ENCODE measurements at regions not wholly inside any gene's neighbourhood (a gene's known extent, or its start where the extent isn't known, plus 50 kb on each side); places are given as distances from the start of the nearest gene placed in this dataset.

- DNase-seq (ENCODE audit: low read depth): no peak
- no peaks in the 10 kb centered on the region for H3K27me3 ChIP-seq (ENCODE audit: control insufficient read depth, insufficient read depth, low read length)
- no peaks in the 10 kb centered on the region for H3K36me3 ChIP-seq (ENCODE audit: control insufficient read depth, insufficient read depth, low read length)
- no peak for TF ChIP-seq CTCF (IDR thresholded peaks at IDR 0.05; ENCODE audit: insufficient read depth, low read depth, low read length)
- CTCF ChIA-PET: no interaction called here
- POLR2A ChIA-PET: no interaction called here
- H3K4me3 ChIP-seq (ENCODE audit: low read depth, low read length): no peak overlapping the region
These were observed 197.2 kb upstream of the HNRNPA3 start for GRCh38 chr2:177015356-177015923.

GRCh38 chr2:177020524-177021119 lies 192.0 kb upstream of the HNRNPA3 start:
- POLR2A ChIA-PET: no interaction called here

GRCh38 chr2:177021706-177022343 lies 190.8 kb upstream of the HNRNPA3 start:
- no peak for TF ChIP-seq CTCF (IDR thresholded peaks at IDR 0.05; ENCODE audit: insufficient read depth, low read depth, low read length)
- POLR2A ChIA-PET: no interaction called here
- DNase-seq (ENCODE audit: low read depth): no peak
- no peak overlapping the region for H3K4me3 ChIP-seq (ENCODE audit: low read depth, low read length)
- CTCF ChIA-PET: no interaction called here
- no peaks in the 10 kb centered on the region for H3K27me3 ChIP-seq (ENCODE audit: control insufficient read depth, insufficient read depth, low read length)
- H3K36me3 ChIP-seq (ENCODE audit: control insufficient read depth, insufficient read depth, low read length): no peaks in the 10 kb centered on the region

More at GRCh38 chr2:177020524-177021119, 192.0 kb upstream of the HNRNPA3 start:
- Histone ChIP-seq H3K36me3 (ENCODE audit: control insufficient read depth, insufficient read depth, low read length) (no peaks in the 10 kb centered on the region), H3K4me3 (ENCODE audit: low read depth, low read length) (no peak overlapping the region), H3K27me3 (ENCODE audit: control insufficient read depth, insufficient read depth, low read length) (no peaks in the 10 kb centered on the region)
- no peak for TF ChIP-seq CTCF (IDR thresholded peaks at IDR 0.05; ENCODE audit: insufficient read depth, low read depth, low read length)
- CTCF ChIA-PET: no interaction called here
- no peak for DNase-seq (ENCODE audit: low read depth)

GRCh38 chr2:177024765-177025164 lies 187.8 kb upstream of the HNRNPA3 start:
- Histone ChIP-seq H3K4me3 (ENCODE audit: low read depth, low read length) (no peak overlapping the region), H3K36me3 (ENCODE audit: control insufficient read depth, insufficient read depth, low read length) (no peaks in the 10 kb centered on the region), H3K27me3 (ENCODE audit: control insufficient read depth, insufficient read depth, low read length) (no peaks in the 10 kb centered on the region)
- TF ChIP-seq CTCF (IDR thresholded peaks at IDR 0.05; ENCODE audit: insufficient read depth, low read depth, low read length): no peak
- DNase-seq (ENCODE audit: low read depth): no peak
- CTCF ChIA-PET: interaction anchor here (0.7 kb wide), 1 partner anchor 12 kb away, joined by 3 read pairs; no protein-coding TSS in a partner anchor
- POLR2A ChIA-PET: no interaction called here

- H3K4me3 ChIP-seq (ENCODE audit: low read depth, low read length): no peak overlapping the region
- no peak for DNase-seq (ENCODE audit: low read depth)
- POLR2A ChIA-PET: no interaction called here
- TF ChIP-seq CTCF (IDR thresholded peaks at IDR 0.05; ENCODE audit: insufficient read depth, low read depth, low read length): no peak
- H3K27me3 ChIP-seq (ENCODE audit: control insufficient read depth, insufficient read depth, low read length): no peaks in the 10 kb centered on the region
- CTCF ChIA-PET: no interaction called here
- H3K36me3 ChIP-seq (ENCODE audit: control insufficient read depth, insufficient read depth, low read length): no peaks in the 10 kb centered on the region
These were observed 186.3 kb upstream of the HNRNPA3 start for GRCh38 chr2:177026253-177026652.
